ENCODE measurements at regions not wholly inside any gene's neighbourhood (a gene's known extent, or its start where the extent isn't known, plus 50 kb on each side); places are given as distances from the start of the nearest gene placed in this dataset.

- Histone ChIP-seq H3K36me3 (ENCODE audit: low read depth) (no peaks in the 10 kb centered on the region), H2AFZ (no peak overlapping the region), H3K9me2 (ENCODE audit: insufficient read depth) (no peaks in the 10 kb centered on the region), H3K4me1 (replicated peaks; ENCODE audit: insufficient read depth) (no peaks in the 10 kb centered on the region), H3K79me2 (ENCODE audit: low read depth) (no peaks in the 10 kb centered on the region), H4K20me1 (ENCODE audit: insufficient read depth) (no peaks in the 10 kb centered on the region), H3K27me3 (ENCODE audit: insufficient read depth, low read depth) (peaks cover 4% of the 10 kb centered on the region; the same call in 1 of the 2 replicates), H3K27ac (no peak overlapping the region), H3K4me3 (no peak overlapping the region), H3K4me2 (no peak overlapping the region), H3F3A (ENCODE audit: insufficient read depth, low read depth) (no peaks in the 10 kb centered on the region), H3K9me3 (ENCODE audit: insufficient read depth, low read depth) (no peaks in the 10 kb centered on the region; the same call in 1 of the 2 replicates)
- ChIA-PET POLR2A (ENCODE audit: unreplicated experiment) (no interaction called here), CTCF (no interaction called here)
- no peak for DNase-seq
- BruUV-seq (replicated peaks), result no TSS peak
- TF ChIP-seq CTCF (conservative IDR thresholded peaks at IDR 0.05) (no peak), EZH2 (IDR thresholded peaks at IDR 0.05; ENCODE audit: low read depth) (no peak)
- intact Hi-C loops (cut with micrococcal nuclease; ENCODE audit: unreplicated experiment), result no loop called here
These were observed 252.4 kb downstream of the UQCRFS1 start for GRCh38 chr19:28960586-28960985.

GRCh38 chr19:28956961-28957360, 256.0 kb downstream of the UQCRFS1 start:
- Histone ChIP-seq H3F3A (ENCODE audit: insufficient read depth, low read depth) (no peaks in the 10 kb centered on the region), H4K20me1 (ENCODE audit: insufficient read depth) (no peaks in the 10 kb centered on the region), H3K4me3 (no peak overlapping the region), H3K27me3 (ENCODE audit: insufficient read depth, low read depth) (0 out of 2 replicates have a peak, but pooled peaks cover 4% of the 10 kb centered on the region), H3K9me2 (ENCODE audit: insufficient read depth) (no peaks in the 10 kb centered on the region), H3K27ac (no peak overlapping the region), H3K79me2 (ENCODE audit: low read depth) (no peaks in the 10 kb centered on the region), H3K4me1 (replicated peaks; ENCODE audit: insufficient read depth) (no peaks in the 10 kb centered on the region), H3K9me3 (ENCODE audit: insufficient read depth, low read depth) (no peaks in the 10 kb centered on the region), H3K36me3 (ENCODE audit: low read depth) (no peaks in the 10 kb centered on the region), H2AFZ (no peak overlapping the region), H3K4me2 (no peak overlapping the region)
- BruUV-seq (replicated peaks), result no TSS peak
- ChIA-PET CTCF (no interaction called here), POLR2A (ENCODE audit: unreplicated experiment) (no interaction called here)
- intact Hi-C loops (cut with micrococcal nuclease; ENCODE audit: unreplicated experiment), result no loop called here
- TF ChIP-seq CTCF (conservative IDR thresholded peaks at IDR 0.05), result no peak
- TF ChIP-seq EZH2 (IDR thresholded peaks at IDR 0.05; ENCODE audit: low read depth), result no peak
- no peak for DNase-seq

GRCh38 chr19:28956421-28956820, 256.5 kb downstream of the UQCRFS1 start:
- no peak overlapping the region for H3K27ac ChIP-seq
- H3K4me1 ChIP-seq (replicated peaks; ENCODE audit: insufficient read depth), result no peaks in the 10 kb centered on the region
- intact Hi-C loops (cut with micrococcal nuclease; ENCODE audit: unreplicated experiment), result no loop called here
- H3K4me2 ChIP-seq, result no peak overlapping the region
- H3K36me3 ChIP-seq (ENCODE audit: low read depth), result no peaks in the 10 kb centered on the region
- H3F3A ChIP-seq (ENCODE audit: insufficient read depth, low read depth), result no peaks in the 10 kb centered on the region
- TF ChIP-seq EZH2 (IDR thresholded peaks at IDR 0.05; ENCODE audit: low read depth) (no peak), CTCF (conservative IDR thresholded peaks at IDR 0.05) (no peak)
- no peaks in the 10 kb centered on the region for H3K79me2 ChIP-seq (ENCODE audit: low read depth)
- no peaks in the 10 kb centered on the region for H3K9me3 ChIP-seq (ENCODE audit: insufficient read depth, low read depth)
- no peaks in the 10 kb centered on the region for H4K20me1 ChIP-seq (ENCODE audit: insufficient read depth)
- no peaks in the 10 kb centered on the region for H3K9me2 ChIP-seq (ENCODE audit: insufficient read depth)
- no peak for DNase-seq
- ChIA-PET POLR2A (ENCODE audit: unreplicated experiment) (no interaction called here), CTCF (no interaction called here)
- no peak overlapping the region for H3K4me3 ChIP-seq
- 0 out of 2 replicates have a peak, but pooled peaks cover 4% of the 10 kb centered on the region for H3K27me3 ChIP-seq (ENCODE audit: insufficient read depth, low read depth)
- BruUV-seq (replicated peaks), result no TSS peak
- no peak overlapping the region for H2AFZ ChIP-seq

All from PC-9 (cell line).